Ovary (tissue), 7 donors: ENCODE measurements at regions not wholly inside any gene's neighbourhood (a gene's known extent, or its start where the extent isn't known, plus 50 kb on each side); places are given as distances from the start of the nearest gene placed in this dataset.

Experiments
- DNase-seq, 5 donors: peaks; one replicate each; pipeline ENCODE4 v3.0.0-alpha.2; 2019 to 2020
- H3K27ac ChIP-seq, 2 donors: fragments of 200-600 bp; one replicate each; pipeline versions ENCODE4 v1.5.1 to v1.8.0; 2019 to 2022
- H3K27me3 ChIP-seq: fragments of 200-600 bp; one replicate; pipeline ENCODE4 v1.8.0; 2022
- H3K36me3 ChIP-seq: fragments of 200-600 bp; sonication (generic); one replicate; pipeline ENCODE4 v1.5.1; 2019
- H3K4me1 ChIP-seq: one replicate; pipeline ENCODE4 v1.8.1; 2013; ENCODE audit warnings: mild to moderate bottlenecking, moderate library complexity; ENCODE audit not compliant: insufficient read depth
- H3K4me3 ChIP-seq: fragments of 200-600 bp; sonication (generic); one replicate; pipeline ENCODE4 v1.5.1; 2017
- H3K9me3 ChIP-seq, 2 donors: fragments of 200-600 bp in 1 of 2; sonication (generic) in 1 of 2; one replicate each; pipeline versions ENCODE4 v1.5.1 to v1.8.1; 2013 to 2019; ENCODE audit warnings: mild to moderate bottlenecking in 1 of 2, moderate library complexity in 1 of 2
- CTCF ChIP-seq, 3 donors: fragments of 450-650 bp in 2 of 3; fragments of 200-600 bp in 1 of 3; IDR thresholded peaks; one replicate each; pipeline versions ENCODE4 v1.5.1 to v1.8.0; 2016 to 2022; ENCODE audit warnings: antibody characterized with exemption in 3 of 3, mild to moderate bottlenecking in 1 of 3
- EP300 ChIP-seq: sonication (generic); formaldehyde crosslinking; IDR thresholded peaks from one replicate; pipeline ENCODE4 v1.6.1; 2017; ENCODE audit warnings: antibody characterized with exemption
- POLR2A ChIP-seq: fragments of 450-650 bp; IDR thresholded peaks from one replicate; pipeline ENCODE4 v1.6.1; 2017; ENCODE audit warnings: antibody characterized with exemption, mild to moderate bottlenecking, moderate library complexity
- WGBS, 3 donors: extraction: QIAGEN DNeasy Blood & Tissue Kit in 1 of 3; methylation state at CpG; one replicate each; pipeline versions ENCODE4 v1.1.5 to v1.1.7; 2013 to 2017; 5-methylcytosine and 5-hydroxymethylcytosine counted together
- intact Hi-C, 4 donors: fragments of 100-400 bp; cut with DNase I; formaldehyde crosslinking; loops; one replicate each; pipeline versions ENCODE4 v1.11.0 to v1.15.1; 2022 to 2023
- donor health status: DM: no; HTN: no; CAD: no; lungs with moderate emphysema.
- donor health status: DM: no; HTN: no; CAD: no.
- donor health status: Bipolar disorder and iron deficiency.
- donor health status: DM: no; HTN: no; CAD: no.
- donor health status: DM: yes; HTN: yes; CAD: no.

- H3K27ac ChIP-seq = no peak overlapping the region
- 36 to 53% (median 48%) methylated on average over 1 of the region's 1 CpG for WGBS, 3 donors
- no peaks in the 10 kb centered on the region for H3K4me1 ChIP-seq
- no peaks in the 10 kb centered on the region for H3K36me3 ChIP-seq
- TF ChIP-seq CTCF (IDR thresholded peaks at IDR 0.05) (no peak), POLR2A (no peak), EP300 (no peak)
- H3K9me3 ChIP-seq = no peaks in the 10 kb centered on the region
- no peak overlapping the region for H3K4me3 ChIP-seq
- no peak for DNase-seq
- H3K27me3 ChIP-seq = no peaks in the 10 kb centered on the region
- intact Hi-C loops = no loop called here
Observed at GRCh38 chr1:67980028-67980427, 70.4 kb downstream of the DIRAS3 start.

GRCh38 chr1:67979532-67979931, 70.9 kb downstream of the DIRAS3 start:
- no peak for TF ChIP-seq EP300
- Histone ChIP-seq H3K9me3 (no peaks in the 10 kb centered on the region), H3K4me3 (no peak overlapping the region), H3K27ac (no peak overlapping the region), H3K4me1 (no peaks in the 10 kb centered on the region), H3K36me3 (no peaks in the 10 kb centered on the region), H3K27me3 (no peaks in the 10 kb centered on the region)
- 58 to 62% (median 59%) methylated on average over 2 of the region's 2 CpGs for WGBS, 3 donors
- DNase-seq = no peak
- intact Hi-C loops = no loop called here

- WGBS, 3 donors = 36 to 45% (median 39%) methylated on average over 5 of the region's 5 CpGs
- Histone ChIP-seq H3K36me3 (no peaks in the 10 kb centered on the region), H3K4me1 (no peaks in the 10 kb centered on the region), H3K4me3 (no peak overlapping the region), H3K9me3 (no peaks in the 10 kb centered on the region), H3K27ac (no peak overlapping the region), H3K27me3 (no peaks in the 10 kb centered on the region)
- intact Hi-C loops = no loop called here
- no peak for DNase-seq
- TF ChIP-seq CTCF (IDR thresholded peaks at IDR 0.05) (no peak), EP300 (no peak), POLR2A (no peak)
Observed at GRCh38 chr1:67978890-67979516, 71.4 kb downstream of the DIRAS3 start.

GRCh38 chr1:67977756-67978155, 72.7 kb downstream of the DIRAS3 start:
- Histone ChIP-seq H3K27ac (no peak overlapping the region), H3K9me3 (no peaks in the 10 kb centered on the region), H3K4me3 (no peak overlapping the region), H3K27me3 (no peaks in the 10 kb centered on the region), H3K4me1 (no peaks in the 10 kb centered on the region), H3K36me3 (no peaks in the 10 kb centered on the region)
- no peak for DNase-seq
- 52 to 76% (median 62%) methylated on average over 3 of the region's 3 CpGs for WGBS, 3 donors
- no peak for TF ChIP-seq EP300
- no peak for TF ChIP-seq POLR2A
- TF ChIP-seq CTCF (IDR thresholded peaks at IDR 0.05) = no peak
- intact Hi-C loops = no loop called here

GRCh38 chr1:67973051-67973450, 77.4 kb downstream of the DIRAS3 start:
- intact Hi-C loops = no loop called here
- DNase-seq = no peak
- TF ChIP-seq EP300 (no peak), CTCF (IDR thresholded peaks at IDR 0.05) (no peak), POLR2A (no peak)
- no peaks in the 10 kb centered on the region for H3K4me1 ChIP-seq
- H3K9me3 ChIP-seq = no peaks in the 10 kb centered on the region
- H3K36me3 ChIP-seq = no peaks in the 10 kb centered on the region
- no peaks in the 10 kb centered on the region for H3K27me3 ChIP-seq
- no peak overlapping the region for H3K4me3 ChIP-seq
- H3K27ac ChIP-seq = no peak overlapping the region
